Panc1 (cell line): ENCODE measurements at regions not wholly inside any gene's neighbourhood (a gene's known extent, or its start where the extent isn't known, plus 50 kb on each side); places are given as distances from the start of the nearest gene placed in this dataset.

Source experiments
- SIN3A ChIP-seq: IDR thresholded peaks from 2 replicates; pipeline ENCODE4 v1.6.1; 2012; ENCODE audit warnings: low read depth, mild to moderate bottlenecking, low read length, moderate library complexity, borderline replicate concordance; ENCODE audit not compliant: insufficient read depth
- TF ChIP-seq, protein P1 (sequence below): fragments of 450-650 bp; IDR thresholded peaks from 2 replicates; pipeline ENCODE4 v1.5.1; 2017; ENCODE audit warnings: mild to moderate bottlenecking

DNA sequence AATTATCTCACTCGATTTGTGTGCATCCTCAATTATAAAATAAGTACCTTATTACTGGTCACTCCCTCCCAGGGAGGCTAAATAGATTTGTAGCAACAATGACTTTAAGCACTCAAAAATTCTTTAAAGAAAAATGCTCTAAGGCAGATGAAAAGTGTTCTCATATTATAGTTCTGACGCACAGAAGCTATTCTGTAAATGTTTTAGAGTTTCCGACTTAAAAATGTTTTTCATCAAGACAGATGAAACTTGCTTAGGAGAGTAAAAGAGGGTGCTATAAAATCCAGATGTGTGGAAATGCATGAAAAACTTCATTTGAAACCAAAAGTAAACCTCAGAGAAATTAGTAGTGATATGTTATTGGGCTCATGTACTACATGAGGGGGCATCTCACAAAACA is 398.4 kb upstream of the KCNMB2 start:
- no peak for TF ChIP-seq SIN3A
- TF ChIP-seq, protein P1, sequence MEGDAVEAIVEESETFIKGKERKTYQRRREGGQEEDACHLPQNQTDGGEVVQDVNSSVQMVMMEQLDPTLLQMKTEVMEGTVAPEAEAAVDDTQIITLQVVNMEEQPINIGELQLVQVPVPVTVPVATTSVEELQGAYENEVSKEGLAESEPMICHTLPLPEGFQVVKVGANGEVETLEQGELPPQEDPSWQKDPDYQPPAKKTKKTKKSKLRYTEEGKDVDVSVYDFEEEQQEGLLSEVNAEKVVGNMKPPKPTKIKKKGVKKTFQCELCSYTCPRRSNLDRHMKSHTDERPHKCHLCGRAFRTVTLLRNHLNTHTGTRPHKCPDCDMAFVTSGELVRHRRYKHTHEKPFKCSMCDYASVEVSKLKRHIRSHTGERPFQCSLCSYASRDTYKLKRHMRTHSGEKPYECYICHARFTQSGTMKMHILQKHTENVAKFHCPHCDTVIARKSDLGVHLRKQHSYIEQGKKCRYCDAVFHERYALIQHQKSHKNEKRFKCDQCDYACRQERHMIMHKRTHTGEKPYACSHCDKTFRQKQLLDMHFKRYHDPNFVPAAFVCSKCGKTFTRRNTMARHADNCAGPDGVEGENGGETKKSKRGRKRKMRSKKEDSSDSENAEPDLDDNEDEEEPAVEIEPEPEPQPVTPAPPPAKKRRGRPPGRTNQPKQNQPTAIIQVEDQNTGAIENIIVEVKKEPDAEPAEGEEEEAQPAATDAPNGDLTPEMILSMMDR, result no peak
